ENCODE measurements at regions not wholly inside any gene's neighbourhood (a gene's known extent, or its start where the extent isn't known, plus 50 kb on each side); places are given as distances from the start of the nearest gene placed in this dataset.

GRCh38 chr1:96364576-96364975 is 357.0 kb upstream of the PTBP2 start:
- no peak for DNase-seq (ENCODE audit: low spot score)

DNA sequence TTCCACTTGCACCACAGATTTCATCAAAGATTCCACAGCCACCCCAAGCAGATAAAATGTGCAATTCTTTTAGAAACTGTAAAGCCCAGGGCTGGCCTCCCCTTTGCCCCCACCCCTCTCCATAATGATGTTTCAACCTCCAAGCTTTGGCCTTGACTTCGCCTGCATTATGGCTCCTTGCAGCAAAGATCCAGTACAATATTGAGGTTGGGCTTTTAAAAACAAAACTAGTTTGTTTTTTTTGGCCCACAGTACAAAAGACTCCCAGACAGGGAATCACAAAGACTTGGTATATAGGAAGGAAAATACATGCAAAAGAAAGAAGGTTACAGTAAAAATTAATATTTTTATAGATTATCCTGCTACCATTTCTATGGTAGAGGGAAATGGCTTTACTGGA is 356.5 kb upstream of the PTBP2 start:
- DNase-seq (ENCODE audit: low spot score), result no peak

GRCh38 chr1:96365596-96366390 is 355.8 kb upstream of the PTBP2 start:
- no peak for DNase-seq (ENCODE audit: low spot score)

DNA sequence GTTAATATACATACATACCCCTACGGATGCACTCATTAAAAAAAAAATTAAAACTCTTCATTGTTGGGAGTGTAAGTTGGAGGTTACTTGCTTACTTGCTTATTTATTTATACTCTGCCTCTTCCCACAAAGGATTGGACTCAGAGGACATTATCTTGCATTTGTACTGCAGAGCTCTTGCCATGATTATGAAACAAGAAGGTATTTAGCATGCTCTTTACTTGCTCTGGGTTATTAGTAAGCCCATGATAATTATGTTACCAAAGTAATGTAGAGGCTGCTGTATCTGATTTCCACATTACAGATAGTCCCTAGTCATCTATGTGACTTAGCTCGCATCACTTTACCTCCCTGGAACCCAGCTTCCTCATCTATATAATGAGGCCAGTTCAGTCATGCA is 355.1 kb upstream of the PTBP2 start:
- no peak for DNase-seq (ENCODE audit: low spot score)

GRCh38 chr1:96367791-96368190 is 353.8 kb upstream of the PTBP2 start:
- DNase-seq (ENCODE audit: low spot score), result no peak

DNA sequence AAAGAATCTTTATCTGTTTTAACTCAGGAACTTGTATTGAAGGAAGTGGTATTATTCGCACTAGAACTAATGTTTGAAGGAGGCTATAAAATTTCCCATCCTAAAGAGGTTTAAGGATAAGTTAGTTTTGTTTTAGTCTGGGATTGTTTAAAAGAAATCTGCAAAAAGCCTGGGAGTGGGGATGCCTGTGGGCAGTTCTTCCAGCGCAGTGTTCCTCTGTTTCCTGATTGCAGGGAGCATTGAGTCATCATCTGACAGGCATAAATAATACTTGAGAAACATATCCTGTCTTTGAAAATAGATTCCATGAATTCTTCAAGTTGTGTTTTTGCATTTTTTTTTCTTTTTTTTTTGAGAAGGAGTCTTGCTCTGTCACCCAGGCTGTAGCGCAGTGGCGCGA is 350.8 kb upstream of the PTBP2 start:
- peak; percentile 17 for DNase-seq (ENCODE audit: low spot score)

DNA sequence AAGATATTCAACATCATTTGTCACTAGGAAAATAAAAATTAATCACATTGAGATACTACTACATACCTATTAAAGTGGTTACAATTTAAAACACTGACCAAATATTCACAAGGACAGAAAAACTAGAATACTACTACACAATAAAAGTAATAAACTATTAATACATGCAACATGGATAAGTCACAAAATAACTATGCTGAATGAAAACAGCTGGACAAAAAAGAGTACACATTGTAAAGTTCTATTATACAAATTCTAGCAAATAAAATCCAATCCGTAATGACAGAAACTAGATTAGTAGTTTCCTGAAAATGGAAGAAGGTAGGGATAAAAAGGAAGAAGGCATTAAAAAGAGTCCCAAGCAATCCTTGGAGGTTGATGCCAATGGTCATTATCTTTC is 348.7 kb upstream of the PTBP2 start:
- DNase-seq (ENCODE audit: low spot score), result no peak

DNA sequence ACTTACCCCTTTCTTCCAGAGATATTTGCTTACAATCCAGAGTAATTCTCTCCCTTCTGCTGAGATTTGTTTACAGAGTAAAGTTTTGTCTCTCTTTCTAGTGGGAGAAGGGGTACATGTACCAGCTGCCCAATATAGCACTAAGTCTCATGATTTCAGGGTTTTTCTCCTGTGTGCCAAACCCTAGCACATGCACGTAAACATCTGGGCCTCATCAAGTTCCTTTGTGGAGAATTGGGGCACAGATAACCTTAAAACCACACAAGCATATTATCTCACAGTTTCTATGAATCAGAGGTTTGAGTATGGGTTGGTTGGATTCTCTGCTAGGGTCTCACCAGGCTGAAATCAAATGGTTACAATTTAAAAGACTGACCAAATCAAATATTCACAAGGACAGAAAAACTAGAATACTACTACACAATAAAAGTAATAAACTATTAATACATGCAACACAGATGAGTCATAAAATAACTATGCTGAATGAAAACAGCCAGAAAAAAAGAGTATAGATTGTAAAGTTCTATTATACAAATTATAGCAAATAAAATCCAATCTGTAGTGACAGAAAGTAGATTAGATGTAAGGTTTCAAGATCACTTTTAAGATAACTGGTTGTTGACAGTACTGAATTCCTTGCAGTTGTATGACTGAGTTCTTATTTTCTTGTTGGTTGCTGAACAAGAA is 347.4 kb upstream of the PTBP2 start:
- DNase-seq (ENCODE audit: low spot score), result no peak

GRCh38 chr1:96376846-96377245 is 344.7 kb upstream of the PTBP2 start:
- DNase-seq (ENCODE audit: low spot score), result no peak

GRCh38 chr1:96384611-96385010 is 337.0 kb upstream of the PTBP2 start:
- no peak for DNase-seq (ENCODE audit: low spot score)

DNA sequence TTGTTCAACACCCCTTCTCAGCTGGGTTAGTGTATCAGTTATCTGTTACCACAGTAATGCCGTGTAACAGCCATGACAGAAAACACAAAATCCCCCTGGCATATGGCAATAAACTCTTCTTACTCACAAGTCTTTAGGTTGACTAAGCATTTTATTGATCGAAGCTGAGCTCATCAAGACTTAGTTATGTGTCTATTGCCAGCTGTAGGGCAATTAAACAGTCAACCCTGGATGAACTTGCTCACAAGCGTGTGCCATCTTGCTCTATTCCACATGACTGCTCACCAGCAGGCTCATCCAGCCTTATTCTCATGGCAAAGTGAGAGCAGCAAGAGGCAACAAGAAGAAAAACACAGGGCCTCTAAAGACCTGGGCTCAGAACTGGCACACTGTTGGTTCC is 333.8 kb upstream of the PTBP2 start:
- DNase-seq (ENCODE audit: low spot score), result no peak

- DNase-seq (ENCODE audit: low spot score), result no peak
Observed at GRCh38 chr1:96388421-96389310, 332.9 kb upstream of the PTBP2 start.

- no peak for DNase-seq (ENCODE audit: low spot score)
Observed at GRCh38 chr1:96400089-96400488, 321.5 kb upstream of the PTBP2 start.

DNA sequence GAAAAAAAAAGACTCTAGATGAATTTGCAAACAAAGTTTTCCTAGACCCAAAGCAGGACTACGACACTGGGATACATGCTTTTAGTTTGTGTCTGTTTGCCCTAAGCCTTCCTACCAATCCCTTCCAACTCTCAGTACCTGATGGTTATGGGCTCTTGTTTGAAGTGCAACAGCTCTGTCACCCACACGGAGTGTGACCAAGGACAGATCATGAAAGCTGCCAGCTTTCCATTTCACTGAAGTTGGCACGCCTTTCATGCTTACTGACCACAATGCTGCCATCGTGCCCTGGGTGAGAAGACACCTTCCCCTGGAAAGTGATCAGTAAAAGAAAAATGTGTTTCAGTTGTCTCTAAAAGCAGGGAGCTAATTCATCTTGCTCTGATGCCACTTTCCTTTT is 312.5 kb upstream of the PTBP2 start:
- DNase-seq (ENCODE audit: low spot score), result no peak

DNA sequence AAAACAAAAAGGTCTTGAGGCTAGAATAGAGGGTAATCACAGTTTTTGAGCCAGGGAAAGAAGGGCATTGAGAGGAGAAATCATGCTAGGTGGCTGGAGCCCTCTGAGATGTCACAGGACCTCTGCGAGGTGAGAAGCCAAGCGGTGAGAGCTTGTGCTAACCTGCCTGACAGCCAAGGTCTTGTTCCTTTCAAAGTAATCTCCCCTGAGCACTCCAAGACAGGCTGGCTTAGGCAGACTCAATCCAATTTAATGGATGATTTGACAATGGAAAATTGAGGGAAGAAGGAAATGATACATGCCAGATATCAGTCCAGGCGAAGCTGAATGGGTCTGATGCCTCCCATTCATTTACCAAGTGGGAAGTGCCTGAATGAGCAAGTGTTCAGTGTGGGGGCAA is 311.9 kb upstream of the PTBP2 start:
- no peak for DNase-seq (ENCODE audit: low spot score)

- DNase-seq (ENCODE audit: low spot score), result no peak
Observed at GRCh38 chr1:96411006-96411405, 310.6 kb upstream of the PTBP2 start.

DNA sequence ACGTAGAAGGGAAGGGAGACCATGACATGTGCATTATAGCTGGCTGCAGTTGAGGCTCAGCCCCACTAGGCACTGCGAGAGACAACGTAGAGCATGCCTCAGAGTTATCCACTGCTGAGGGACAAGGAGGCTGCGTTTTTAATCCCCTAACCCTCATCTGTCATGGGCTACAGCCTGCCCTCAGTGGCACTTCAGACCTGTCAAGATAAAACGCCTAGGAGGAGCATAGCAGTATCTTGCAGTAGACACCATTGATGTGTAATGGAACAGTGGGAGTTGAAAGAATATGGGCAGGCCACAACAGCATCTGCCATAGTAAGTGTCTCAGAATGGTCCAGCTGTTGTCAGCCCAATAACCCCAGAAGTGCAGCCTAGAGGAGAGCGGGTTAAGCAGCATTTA is 307.0 kb upstream of the PTBP2 start:
- no peak for DNase-seq (ENCODE audit: low spot score)

GRCh38 chr1:96416111-96416595 is 305.4 kb upstream of the PTBP2 start:
- no peak for DNase-seq (ENCODE audit: low spot score)

DNA sequence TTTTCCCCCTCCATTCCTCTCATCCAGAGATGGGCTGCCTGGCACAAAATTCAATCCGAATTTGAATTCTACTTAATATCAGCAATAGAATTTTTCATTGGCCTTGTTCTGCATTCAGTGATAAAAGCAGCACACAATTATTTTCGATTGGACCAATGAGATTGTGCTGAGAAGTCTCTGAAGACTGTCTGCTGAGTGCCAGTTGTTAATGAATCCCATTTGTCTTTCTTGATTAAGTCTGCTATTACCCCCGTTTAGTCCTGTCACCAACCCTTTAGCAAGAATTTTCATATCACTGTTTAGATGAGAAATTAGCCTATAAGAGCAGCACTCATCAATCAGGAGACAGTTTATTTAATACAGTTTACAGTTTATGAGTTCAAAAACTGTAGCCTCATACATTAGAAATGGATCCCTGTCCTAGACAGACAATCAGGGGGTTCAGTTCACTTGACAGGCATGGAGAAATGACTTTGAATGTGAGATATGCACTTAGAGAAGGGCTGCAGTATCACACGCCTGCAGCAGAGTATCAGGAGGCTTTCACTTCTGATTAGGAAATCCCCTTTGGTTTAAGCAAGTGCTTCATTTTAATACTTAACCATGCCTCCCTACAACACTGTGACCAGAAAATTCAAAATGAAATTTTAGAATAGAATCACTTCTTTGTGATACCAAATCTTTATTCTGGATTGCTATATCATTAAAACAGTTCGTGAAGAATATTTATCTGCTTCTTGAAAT is 304.7 kb upstream of the PTBP2 start:
- no peak for DNase-seq (ENCODE audit: low spot score)

GRCh38 chr1:96418969-96419368 is 302.6 kb upstream of the PTBP2 start:
- no peak for DNase-seq (ENCODE audit: low spot score)

GRCh38 chr1:96424877-96425276 is 296.7 kb upstream of the PTBP2 start:
- no peak for DNase-seq (ENCODE audit: low spot score)

Measured in LoVo (cell line).